H1 (cell line): ENCODE measurements at regions not wholly inside any gene's neighbourhood (a gene's known extent, or its start where the extent isn't known, plus 50 kb on each side); places are given as distances from the start of the nearest gene placed in this dataset.

Experiments used
- CHD2 ChIP-seq: IDR thresholded peaks from 2 replicates; pipeline ENCODE4 v1.6.1; 2012; ENCODE audit warnings: low read length, improper control_type of control experiment
- GTF2F1 ChIP-seq: IDR thresholded peaks from 2 replicates; pipeline ENCODE4 v1.6.1; 2012; ENCODE audit warnings: low read depth, low read length, improper control_type of control experiment, borderline replicate concordance
- HDAC6 ChIP-seq: IDR thresholded peaks from one replicate; pipeline ENCODE4 v1.7.1; 2012; ENCODE audit warnings: low read depth, mild to moderate bottlenecking, inconsistent platforms, low read length, moderate library complexity
- KDM1A ChIP-seq: fragments of 200-600, 300-600 bp; sonication (generic); IDR thresholded peaks from 2 replicates; pipeline ENCODE4 v1.7.1; 2016; ENCODE audit warnings: mild to moderate bottlenecking, low read length, borderline replicate concordance
- NRF1 ChIP-seq: IDR thresholded peaks from 2 replicates; pipeline ENCODE4 v1.6.1; 2011; ENCODE audit warnings: mild to moderate bottlenecking, low read depth, low read length, improper control_type of control experiment
- TAF1 ChIP-seq: IDR thresholded peaks from 2 replicates; pipeline ENCODE4 v1.6.1; 2011; ENCODE audit warnings: mild to moderate bottlenecking, low read depth, low read length
- TF ChIP-seq, protein P1 (sequence below), 3 experiments: IDR thresholded peaks; 1 replicate in 2 of 3; 2 replicates in 1 of 3; pipeline versions ENCODE4 v1.5.1 to v1.6.1; 2011; ENCODE audit warnings: low read length in 3 of 3, mild to moderate bottlenecking in 3 of 3, inconsistent platforms in 2 of 3, low read depth in 1 of 3, moderate library complexity in 1 of 3; ENCODE audit not compliant: insufficient read depth in 1 of 3; ENCODE audit errors: control extremely low read depth in 1 of 3
- TF ChIP-seq, protein P2 (sequence below): IDR thresholded peaks from 2 replicates; pipeline ENCODE4 v1.6.1; 2012; ENCODE audit warnings: low read length, inconsistent platforms
- TF ChIP-seq, protein P3 (sequence below): IDR thresholded peaks from 2 replicates; pipeline ENCODE4 v1.6.1; 2012; ENCODE audit warnings: inconsistent platforms

DNA sequence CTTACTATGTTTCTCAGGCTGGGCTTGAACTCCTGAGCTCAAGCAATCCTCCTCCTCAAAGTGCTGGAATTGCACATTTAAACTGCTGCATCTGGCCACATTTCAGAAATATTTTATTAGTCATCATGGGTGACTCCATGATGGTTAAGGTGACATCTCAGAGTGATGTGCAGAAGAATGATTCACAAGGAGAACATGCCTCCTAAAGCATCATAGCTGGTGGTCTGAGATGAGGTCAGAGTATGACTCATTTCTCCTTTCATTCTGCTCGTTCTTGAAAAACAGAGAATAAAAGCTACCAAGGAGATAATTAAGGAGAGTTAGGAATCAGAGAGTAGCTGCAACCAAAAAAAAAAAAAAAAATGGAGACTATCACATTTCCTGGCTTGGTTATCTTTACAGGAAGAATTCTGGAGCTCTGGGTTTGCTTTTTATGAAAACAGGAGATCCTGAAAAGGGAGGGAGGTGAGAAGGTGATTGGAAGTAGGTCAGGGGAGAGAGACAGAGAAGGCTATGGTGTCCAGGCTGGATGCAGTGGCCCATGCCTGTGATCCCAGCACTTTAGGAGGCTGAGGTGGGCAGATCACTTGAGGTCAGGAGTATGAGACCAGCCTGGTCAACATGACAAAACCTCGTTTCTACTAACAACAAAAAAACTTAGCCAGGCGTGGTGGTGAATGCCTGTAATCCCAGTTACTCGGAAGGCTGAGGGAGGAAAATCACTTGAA is 1011.6 kb downstream of the NLGN4Y start:
- TF ChIP-seq KDM1A (no peak), NRF1 (no peak), HDAC6 (no peak), TAF1 (no peak), CHD2 (no peak), GTF2F1 (no peak)
- TF ChIP-seq, protein P1, sequence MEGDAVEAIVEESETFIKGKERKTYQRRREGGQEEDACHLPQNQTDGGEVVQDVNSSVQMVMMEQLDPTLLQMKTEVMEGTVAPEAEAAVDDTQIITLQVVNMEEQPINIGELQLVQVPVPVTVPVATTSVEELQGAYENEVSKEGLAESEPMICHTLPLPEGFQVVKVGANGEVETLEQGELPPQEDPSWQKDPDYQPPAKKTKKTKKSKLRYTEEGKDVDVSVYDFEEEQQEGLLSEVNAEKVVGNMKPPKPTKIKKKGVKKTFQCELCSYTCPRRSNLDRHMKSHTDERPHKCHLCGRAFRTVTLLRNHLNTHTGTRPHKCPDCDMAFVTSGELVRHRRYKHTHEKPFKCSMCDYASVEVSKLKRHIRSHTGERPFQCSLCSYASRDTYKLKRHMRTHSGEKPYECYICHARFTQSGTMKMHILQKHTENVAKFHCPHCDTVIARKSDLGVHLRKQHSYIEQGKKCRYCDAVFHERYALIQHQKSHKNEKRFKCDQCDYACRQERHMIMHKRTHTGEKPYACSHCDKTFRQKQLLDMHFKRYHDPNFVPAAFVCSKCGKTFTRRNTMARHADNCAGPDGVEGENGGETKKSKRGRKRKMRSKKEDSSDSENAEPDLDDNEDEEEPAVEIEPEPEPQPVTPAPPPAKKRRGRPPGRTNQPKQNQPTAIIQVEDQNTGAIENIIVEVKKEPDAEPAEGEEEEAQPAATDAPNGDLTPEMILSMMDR (IDR thresholded peaks at IDR 0.05; ENCODE audit: control extremely low read depth in 1 of 3, insufficient read depth in 1 of 3, low read depth in 1 of 3, low read length in 3 of 3), result no peak
- TF ChIP-seq, protein P2, sequence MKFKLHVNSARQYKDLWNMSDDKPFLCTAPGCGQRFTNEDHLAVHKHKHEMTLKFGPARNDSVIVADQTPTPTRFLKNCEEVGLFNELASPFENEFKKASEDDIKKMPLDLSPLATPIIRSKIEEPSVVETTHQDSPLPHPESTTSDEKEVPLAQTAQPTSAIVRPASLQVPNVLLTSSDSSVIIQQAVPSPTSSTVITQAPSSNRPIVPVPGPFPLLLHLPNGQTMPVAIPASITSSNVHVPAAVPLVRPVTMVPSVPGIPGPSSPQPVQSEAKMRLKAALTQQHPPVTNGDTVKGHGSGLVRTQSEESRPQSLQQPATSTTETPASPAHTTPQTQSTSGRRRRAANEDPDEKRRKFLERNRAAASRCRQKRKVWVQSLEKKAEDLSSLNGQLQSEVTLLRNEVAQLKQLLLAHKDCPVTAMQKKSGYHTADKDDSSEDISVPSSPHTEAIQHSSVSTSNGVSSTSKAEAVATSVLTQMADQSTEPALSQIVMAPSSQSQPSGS, result no peak
- TF ChIP-seq, protein P3, sequence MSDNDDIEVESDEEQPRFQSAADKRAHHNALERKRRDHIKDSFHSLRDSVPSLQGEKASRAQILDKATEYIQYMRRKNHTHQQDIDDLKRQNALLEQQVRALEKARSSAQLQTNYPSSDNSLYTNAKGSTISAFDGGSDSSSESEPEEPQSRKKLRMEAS, result no peak
